Fibroblast of skin of back (primary cell): ENCODE measurements at regions not wholly inside any gene's neighbourhood (a gene's known extent, or its start where the extent isn't known, plus 50 kb on each side); places are given as distances from the start of the nearest gene placed in this dataset.
"Not testable (repeated sequence)": the region's sequence is repeated elsewhere in the genome, so short reads cannot be mapped to it uniquely, and the experiment has no call there.

Source experiments
- DNase-seq: peaks from one replicate; pipeline ENCODE4 v3.0.0-alpha.2; 2013

GRCh38 chr22:49406047-49406650 lies 421.5 kb downstream of the BRD1 start:
- DNase-seq, result peak; percentile 63

GRCh38 chr22:49405590-49405989 lies 422.1 kb downstream of the BRD1 start:
- DNase-seq, result no peak

- DNase-seq, result peak; percentile 70
Measured at GRCh38 chr22:49404576-49405241, 423.0 kb downstream of the BRD1 start.

- no peak for DNase-seq
Measured at GRCh38 chr22:49404020-49404419, 423.7 kb downstream of the BRD1 start.

- no peak for DNase-seq
Measured at GRCh38 chr22:49403102-49403501, 424.6 kb downstream of the BRD1 start.

- DNase-seq, result no peak
Measured at GRCh38 chr22:49402169-49402568, 425.5 kb downstream of the BRD1 start.

GRCh38 chr22:49400941-49401598 lies 426.6 kb downstream of the BRD1 start:
- no peak for DNase-seq

- DNase-seq, result peak; percentile 97
Measured at GRCh38 chr22:49400136-49400940, 427.3 kb downstream of the BRD1 start.

GRCh38 chr22:49398646-49399045 lies 429.0 kb downstream of the BRD1 start:
- no peak for DNase-seq

- DNase-seq, result no peak
Measured at GRCh38 chr22:49398115-49398514, 429.6 kb downstream of the BRD1 start.

GRCh38 chr22:49396817-49397216 lies 430.9 kb downstream of the BRD1 start:
- DNase-seq, result peak; percentile 95

- no peak for DNase-seq
Measured at GRCh38 chr22:49395617-49396016, 432.1 kb downstream of the BRD1 start.

GRCh38 chr22:49395062-49395461 lies 432.6 kb downstream of the BRD1 start:
- DNase-seq, result not testable (repeated sequence)

- DNase-seq, result peak; percentile 46
Measured at GRCh38 chr22:49394116-49394785, 433.4 kb downstream of the BRD1 start.

- DNase-seq, result no peak
Measured at GRCh38 chr22:49393526-49393925, 434.1 kb downstream of the BRD1 start.

GRCh38 chr22:49392841-49393510 lies 434.7 kb downstream of the BRD1 start:
- peak; percentile 55 for DNase-seq

- peak; percentile 71 for DNase-seq
Measured at GRCh38 chr22:49392247-49392646, 435.4 kb downstream of the BRD1 start.

GRCh38 chr22:49391436-49391835 lies 436.2 kb downstream of the BRD1 start:
- no peak for DNase-seq

- no peak for DNase-seq
Measured at GRCh38 chr22:49390954-49391353, 436.7 kb downstream of the BRD1 start.

GRCh38 chr22:49383909-49384308 lies 443.8 kb downstream of the BRD1 start:
- not testable (repeated sequence) for DNase-seq

- DNase-seq, result no peak
Measured at GRCh38 chr22:49382451-49382735, 445.3 kb downstream of the BRD1 start.
